ENCODE measurements at regions not wholly inside any gene's neighbourhood (a gene's known extent, or its start where the extent isn't known, plus 50 kb on each side); places are given as distances from the start of the nearest gene placed in this dataset.

DNA sequence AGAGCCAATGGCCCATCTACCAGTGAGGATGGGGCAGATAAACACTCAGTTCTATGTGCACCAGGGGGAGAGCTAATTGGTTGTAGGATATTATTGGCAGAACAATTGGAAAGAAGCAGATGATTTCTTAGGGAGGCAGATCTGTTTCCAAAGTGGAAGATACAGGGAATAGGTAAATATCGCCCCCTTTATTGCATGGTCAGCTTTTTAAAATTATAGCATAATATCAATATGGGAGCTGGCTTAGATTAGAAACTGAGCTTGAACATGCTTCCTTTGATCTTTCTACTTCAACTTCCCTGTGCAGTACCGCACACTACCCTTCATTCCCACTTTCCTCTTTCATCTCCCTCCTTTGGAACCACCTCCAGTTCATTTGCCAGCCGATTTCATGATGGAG, 64.0 kb upstream of the PLXNA2 start:
- Histone ChIP-seq H3K27me3 (replicated peaks; ENCODE audit: insufficient read depth) (0 out of 2 replicates have a peak, but pooled peaks cover 5% of the 10 kb centered on the region), H3K36me3 (ENCODE audit: low read depth) (no peaks in the 10 kb centered on the region), H3K79me2 (ENCODE audit: insufficient read depth) (no peaks in the 10 kb centered on the region), H3K4me1 (ENCODE audit: insufficient read depth) (no peaks in the 10 kb centered on the region), H3F3A (ENCODE audit: insufficient read depth) (no peaks in the 10 kb centered on the region), H2AFZ (no peak overlapping the region), H3K27ac (no peak overlapping the region), H3K9me2 (ENCODE audit: insufficient read depth) (no peaks in the 10 kb centered on the region), H4K20me1 (ENCODE audit: insufficient read depth) (no peaks in the 10 kb centered on the region), H3K9ac (no peak overlapping the region), H3K9me3 (ENCODE audit: low read depth) (no peaks in the 10 kb centered on the region), H3K4me2 (ENCODE audit: unreplicated experiment) (no peak overlapping the region), H3K4me3 (no peak overlapping the region)
- WGBS, 2 experiments (ENCODE audit: low coverage in 1 of 2, low lambda C conversion rate in 2 of 2, missing lambda C conversion rate in 2 of 2), result 21 to 35% methylated on average over 3 of the region's 3 CpGs
- in situ Hi-C loops (cut with MboI), result no loop called here
- TF ChIP-seq EZH2phosphoT487 (IDR thresholded peaks at IDR 0.05; ENCODE audit: insufficient read depth, low read depth) (no peak), EZH2 (IDR thresholded peaks at IDR 0.05; ENCODE audit: insufficient read depth, poor library complexity, severe bottlenecking) (no peak)
- no peak for DNase-seq

DNA sequence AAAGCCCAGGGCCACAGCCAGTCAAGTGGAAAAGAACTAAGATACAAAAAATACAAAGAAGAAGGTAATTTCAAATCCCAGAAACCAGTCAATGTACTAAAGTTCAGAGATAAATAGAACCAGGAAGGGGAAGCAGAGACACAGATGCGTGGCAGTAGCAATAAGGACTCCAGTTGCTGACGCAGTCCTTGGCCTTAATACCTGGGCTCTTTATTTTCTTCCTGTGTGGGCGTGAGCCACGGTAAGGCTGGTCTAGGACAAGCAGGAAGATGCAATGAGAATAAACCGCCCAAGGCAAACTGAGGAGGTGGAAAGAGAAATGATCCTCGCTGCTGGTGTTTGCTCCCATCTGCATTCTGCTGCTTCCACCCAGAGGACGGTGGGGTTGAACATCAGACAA, 65.6 kb upstream of the PLXNA2 start:
- Histone ChIP-seq H3K4me3 (no peak overlapping the region), H3K79me2 (ENCODE audit: insufficient read depth) (no peaks in the 10 kb centered on the region), H3K36me3 (ENCODE audit: low read depth) (no peaks in the 10 kb centered on the region), H3K9me3 (ENCODE audit: low read depth) (no peaks in the 10 kb centered on the region), H3K4me2 (ENCODE audit: unreplicated experiment) (no peak overlapping the region), H3K27me3 (replicated peaks; ENCODE audit: insufficient read depth) (0 out of 2 replicates have a peak, but pooled peaks cover 5% of the 10 kb centered on the region), H2AFZ (no peak overlapping the region), H3K9ac (no peak overlapping the region), H4K20me1 (ENCODE audit: insufficient read depth) (no peaks in the 10 kb centered on the region), H3K4me1 (ENCODE audit: insufficient read depth) (no peaks in the 10 kb centered on the region), H3F3A (ENCODE audit: insufficient read depth) (no peaks in the 10 kb centered on the region), H3K9me2 (ENCODE audit: insufficient read depth) (no peaks in the 10 kb centered on the region), H3K27ac (no peak overlapping the region)
- TF ChIP-seq EZH2phosphoT487 (IDR thresholded peaks at IDR 0.05; ENCODE audit: insufficient read depth, low read depth) (no peak), EZH2 (IDR thresholded peaks at IDR 0.05; ENCODE audit: insufficient read depth, poor library complexity, severe bottlenecking) (no peak)
- DNase-seq, result no peak
- 43 to 51% methylated on average over 7 of the region's 7 CpGs for WGBS, 2 experiments (ENCODE audit: low coverage in 1 of 2, low lambda C conversion rate in 2 of 2, missing lambda C conversion rate in 2 of 2)
- in situ Hi-C loops (cut with MboI), result no loop called here

DNA sequence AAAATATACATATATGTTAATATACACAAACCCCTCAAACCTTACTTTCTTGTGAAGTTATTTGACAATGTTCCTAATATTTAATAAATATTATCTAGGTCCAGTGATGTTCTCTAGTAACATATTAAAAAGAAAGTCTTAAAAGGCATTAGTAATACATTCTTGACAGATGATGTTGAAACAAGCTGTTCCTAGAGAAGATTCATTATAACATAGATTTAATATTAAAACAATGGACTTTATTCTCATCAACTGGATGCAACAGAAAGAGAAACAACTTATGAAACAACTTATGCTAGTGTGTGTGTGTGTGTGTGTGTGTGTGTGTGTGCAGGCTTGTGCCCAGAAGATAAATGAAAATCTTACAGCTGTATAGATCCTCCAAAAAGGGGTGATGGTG, 68.5 kb upstream of the PLXNA2 start:
- Histone ChIP-seq H3K36me3 (ENCODE audit: low read depth) (no peaks in the 10 kb centered on the region), H3K4me2 (ENCODE audit: unreplicated experiment) (no peak overlapping the region), H2AFZ (no peak overlapping the region), H3K4me1 (ENCODE audit: insufficient read depth) (no peaks in the 10 kb centered on the region), H3K27me3 (replicated peaks; ENCODE audit: insufficient read depth) (peaks cover 5% of the 10 kb centered on the region; the same call in 1 of the 2 replicates), H3K79me2 (ENCODE audit: insufficient read depth) (no peaks in the 10 kb centered on the region), H3K9ac (no peak overlapping the region), H3K27ac (no peak overlapping the region), H4K20me1 (ENCODE audit: insufficient read depth) (no peaks in the 10 kb centered on the region), H3K9me3 (ENCODE audit: low read depth) (no peaks in the 10 kb centered on the region), H3F3A (ENCODE audit: insufficient read depth) (no peaks in the 10 kb centered on the region), H3K9me2 (ENCODE audit: insufficient read depth) (no peaks in the 10 kb centered on the region), H3K4me3 (no peak overlapping the region)
- in situ Hi-C loops (cut with MboI), result no loop called here
- DNase-seq, result no peak
- TF ChIP-seq EZH2phosphoT487 (IDR thresholded peaks at IDR 0.05; ENCODE audit: insufficient read depth, low read depth) (no peak), EZH2 (IDR thresholded peaks at IDR 0.05; ENCODE audit: insufficient read depth, poor library complexity, severe bottlenecking) (no peak)

DNA sequence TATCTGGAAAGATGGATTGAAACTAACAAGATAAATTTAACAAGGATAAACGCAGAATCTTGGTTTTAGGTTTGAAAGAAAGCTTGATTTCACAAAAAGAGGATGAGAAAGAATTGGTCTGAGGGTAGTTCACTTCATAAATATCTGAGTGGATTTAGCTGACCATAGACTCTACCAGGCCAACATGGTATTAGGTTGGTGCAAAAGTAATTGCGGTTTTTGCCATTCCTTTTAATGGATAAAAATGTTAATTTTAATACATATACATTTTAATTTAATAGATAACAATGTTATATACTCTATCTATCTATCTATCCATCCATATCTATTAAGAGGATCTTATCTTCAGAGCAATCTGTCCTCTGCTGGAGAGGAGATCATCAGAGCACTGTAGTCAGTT, 70.2 kb upstream of the PLXNA2 start:
- TF ChIP-seq EZH2 (IDR thresholded peaks at IDR 0.05; ENCODE audit: insufficient read depth, poor library complexity, severe bottlenecking) (no peak), EZH2phosphoT487 (IDR thresholded peaks at IDR 0.05; ENCODE audit: insufficient read depth, low read depth) (no peak)
- Histone ChIP-seq H3K27ac (no peak overlapping the region), H3K27me3 (replicated peaks; ENCODE audit: insufficient read depth) (peaks cover 5% of the 10 kb centered on the region; the same call in 1 of the 2 replicates), H3K79me2 (ENCODE audit: insufficient read depth) (no peaks in the 10 kb centered on the region), H3K9ac (no peak overlapping the region), H3K9me2 (ENCODE audit: insufficient read depth) (no peaks in the 10 kb centered on the region), H3K4me2 (ENCODE audit: unreplicated experiment) (no peak overlapping the region), H4K20me1 (ENCODE audit: insufficient read depth) (no peaks in the 10 kb centered on the region), H3K36me3 (ENCODE audit: low read depth) (no peaks in the 10 kb centered on the region), H3K4me3 (no peak overlapping the region), H2AFZ (no peak overlapping the region), H3K4me1 (ENCODE audit: insufficient read depth) (no peaks in the 10 kb centered on the region), H3F3A (ENCODE audit: insufficient read depth) (no peaks in the 10 kb centered on the region), H3K9me3 (ENCODE audit: low read depth) (no peaks in the 10 kb centered on the region)
- in situ Hi-C loops (cut with MboI), result no loop called here
- 47 to 53% methylated on average over 2 of the region's 2 CpGs for WGBS, 2 experiments (ENCODE audit: low coverage in 1 of 2, low lambda C conversion rate in 2 of 2, missing lambda C conversion rate in 2 of 2)
- DNase-seq, result no peak

DNA sequence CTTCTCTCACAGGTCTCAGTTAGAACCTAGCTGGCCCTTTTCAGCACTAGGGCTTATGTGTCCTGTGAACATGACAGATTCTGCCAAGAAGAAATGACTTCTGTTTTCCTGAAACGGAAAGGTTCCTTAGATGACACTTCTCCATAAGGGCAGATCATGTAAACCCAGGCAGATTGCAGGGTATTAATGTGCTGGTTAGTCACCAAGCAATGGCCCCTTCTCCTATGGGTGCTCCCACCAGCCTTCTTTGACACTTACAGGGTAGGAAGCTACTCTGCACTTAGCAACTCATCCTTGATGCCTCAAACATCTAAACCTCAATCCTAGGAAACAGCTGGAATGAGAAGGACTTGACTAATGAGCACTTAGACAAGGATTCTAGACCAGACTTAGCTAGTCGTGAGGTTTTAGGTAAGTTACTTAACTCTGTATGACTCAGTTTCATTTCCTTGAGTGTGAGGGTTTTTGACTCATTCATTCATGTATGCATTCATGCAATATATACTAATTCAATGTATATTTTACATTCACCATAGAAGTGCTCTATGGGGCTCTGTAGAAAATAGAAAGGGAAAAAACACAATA, 74.1 kb upstream of the PLXNA2 start:
- WGBS, 2 experiments (ENCODE audit: low coverage in 1 of 2, low lambda C conversion rate in 2 of 2, missing lambda C conversion rate in 2 of 2), result 23 to 24% methylated on average over 2 of the region's 2 CpGs
- in situ Hi-C loops (cut with MboI), result no loop called here

More for the DNA sequence above, 74.1 kb upstream of the PLXNA2 start:
- H4K20me1 ChIP-seq (ENCODE audit: insufficient read depth), result no peaks in the 10 kb centered on the region
- H3K9me3 ChIP-seq (ENCODE audit: low read depth), result no peaks in the 10 kb centered on the region
- no peak overlapping the region for H3K4me3 ChIP-seq
- H3K36me3 ChIP-seq (ENCODE audit: low read depth), result no peaks in the 10 kb centered on the region
- H3K27ac ChIP-seq, result no peak overlapping the region
- H3K27me3 ChIP-seq (replicated peaks; ENCODE audit: insufficient read depth), result no peaks in the 10 kb centered on the region; the same call in 1 of the 2 replicates
- no peaks in the 10 kb centered on the region for H3K9me2 ChIP-seq (ENCODE audit: insufficient read depth)
- H2AFZ ChIP-seq, result no peak overlapping the region
- no peak overlapping the region for H3K4me2 ChIP-seq (ENCODE audit: unreplicated experiment)
- no peaks in the 10 kb centered on the region for H3K4me1 ChIP-seq (ENCODE audit: insufficient read depth)
- no peak overlapping the region for H3K9ac ChIP-seq
- no peak for DNase-seq
- H3F3A ChIP-seq (ENCODE audit: insufficient read depth), result no peaks in the 10 kb centered on the region
- H3K79me2 ChIP-seq (ENCODE audit: insufficient read depth), result no peaks in the 10 kb centered on the region
- TF ChIP-seq EZH2phosphoT487 (IDR thresholded peaks at IDR 0.05; ENCODE audit: insufficient read depth, low read depth), result no peak
- no peak for TF ChIP-seq EZH2 (IDR thresholded peaks at IDR 0.05; ENCODE audit: insufficient read depth, poor library complexity, severe bottlenecking)
